ENCODE measurements at regions not wholly inside any gene's neighbourhood (a gene's known extent, or its start where the extent isn't known, plus 50 kb on each side); places are given as distances from the start of the nearest gene placed in this dataset.

GRCh38 chr1:221621683-221622082 lies 120.2 kb downstream of the DUSP10 start:
- RAD21 ChIA-PET (ENCODE audit: unreplicated experiment), result interaction anchor here (0.6 kb wide), 1 partner anchor 161 kb away, joined by 3 read pairs; no protein-coding TSS in a partner anchor
- POLR2A ChIA-PET, result no interaction called here
- 71% methylated on average over 2 of the region's 2 CpGs for WGBS (ENCODE audit: insufficient coverage, insufficient replicate concordance, low lambda C conversion rate, missing lambda C conversion rate)
- in situ Hi-C loops (cut with MboI) (no loop called here), intact Hi-C loops (cut with micrococcal nuclease; ENCODE audit: unreplicated experiment) (no loop called here)
- TF ChIP-seq GABPA (IDR thresholded peaks at IDR 0.05; ENCODE audit: low read depth), result no peak
- no peak for TF ChIP-seq CBX5 (IDR thresholded peaks at IDR 0.05; ENCODE audit: low read depth)
- no peak for TF ChIP-seq DPF2 (IDR thresholded peaks at IDR 0.05)
- no peak for TF ChIP-seq IRF4 (IDR thresholded peaks at IDR 0.05; ENCODE audit: low read depth, low read length)
- TF ChIP-seq CBFB (IDR thresholded peaks at IDR 0.05; ENCODE audit: low read depth), result no peak
- TF ChIP-seq RBBP5 (conservative IDR thresholded peaks at IDR 0.05), result no peak
- ATAC-seq (no peak), DNase-seq (ENCODE audit: low read depth, low spot score) (no peak), FAIRE-seq (peak; percentile 13)
- no peaks in the 10 kb centered on the region for H3K27me3 ChIP-seq (replicated peaks in 1 of 2; ENCODE audit: control insufficient read depth in 2 of 2, insufficient read depth in 2 of 2, low read length in 1 of 2)
- H3K4me1 ChIP-seq (ENCODE audit: control insufficient read depth, insufficient read depth, low read length), result no peaks in the 10 kb centered on the region
- no peak overlapping the region for H3K27ac ChIP-seq (ENCODE audit: control insufficient read depth, insufficient read depth)
- H3K79me2 ChIP-seq (ENCODE audit: control insufficient read depth, insufficient read depth, low read length), result no peaks in the 10 kb centered on the region
- no TSS peak for BruUV-seq (replicated peaks)
- CTCF ChIA-PET, result interaction anchor here (1.3 kb wide), 1 partner anchor 24 kb away, joined by 3 read pairs; no protein-coding TSS in a partner anchor
- H3K9me3 ChIP-seq (replicated peaks; ENCODE audit: control insufficient read depth, insufficient read depth, low read length), result peaks cover 3% of the 10 kb centered on the region
- no peak overlapping the region for H3K4me2 ChIP-seq (ENCODE audit: control insufficient read depth, insufficient read depth)
- H2AFZ ChIP-seq (ENCODE audit: control insufficient read depth, low read depth, low read length), result no peak overlapping the region
- H3K9ac ChIP-seq (ENCODE audit: control insufficient read depth, insufficient read depth, low read length), result no peak overlapping the region
- H3K4me3 ChIP-seq, result no peak overlapping the region
- no peaks in the 10 kb centered on the region for H3K36me3 ChIP-seq (ENCODE audit: control insufficient read depth in 2 of 2, insufficient read depth in 2 of 2, low read length in 1 of 2)
- SMC1A ChIA-PET (ENCODE audit: uncharacterized antibody, unreplicated experiment), result interaction anchor here (0.9 to 1.2 kb wide), 3 partner anchors 10 to 46 kb away, joined by 3 to 5 read pairs (median 4); no protein-coding TSS in a partner anchor
- H4K20me1 ChIP-seq (ENCODE audit: control insufficient read depth, insufficient read depth), result no peaks in the 10 kb centered on the region

GRCh38 chr1:221622389-221622788 lies 119.5 kb downstream of the DUSP10 start:
- no peaks in the 10 kb centered on the region for H3K27me3 ChIP-seq (replicated peaks in 1 of 2; ENCODE audit: control insufficient read depth in 2 of 2, insufficient read depth in 2 of 2, low read length in 1 of 2)
- no peaks in the 10 kb centered on the region for H3K79me2 ChIP-seq (ENCODE audit: control insufficient read depth, insufficient read depth, low read length)
- no peaks in the 10 kb centered on the region for H3K36me3 ChIP-seq (ENCODE audit: control insufficient read depth in 2 of 2, insufficient read depth in 2 of 2, low read length in 1 of 2)
- POLR2A ChIA-PET, result no interaction called here
- BruUV-seq (replicated peaks), result no TSS peak
- ATAC-seq (no peak), DNase-seq (ENCODE audit: low read depth, low spot score) (no peak), FAIRE-seq (no peak)
- H2AFZ ChIP-seq (ENCODE audit: control insufficient read depth, low read depth, low read length), result no peak overlapping the region
- in situ Hi-C loops (cut with MboI) (no loop called here), intact Hi-C loops (cut with micrococcal nuclease; ENCODE audit: unreplicated experiment) (no loop called here)
- H3K4me2 ChIP-seq (ENCODE audit: control insufficient read depth, insufficient read depth), result no peak overlapping the region
- TF ChIP-seq BCL3 (IDR thresholded peaks at IDR 0.05; ENCODE audit: borderline replicate concordance, insufficient read depth, low read depth, low read length, poor library complexity, severe bottlenecking), result no peak
- no peak for TF ChIP-seq SP1 (IDR thresholded peaks at IDR 0.05; ENCODE audit: low read depth, low read length)
- CTCF ChIA-PET, result no interaction called here
- WGBS (ENCODE audit: insufficient coverage, insufficient replicate concordance, low lambda C conversion rate, missing lambda C conversion rate), result 71% methylated on average over 2 of the region's 2 CpGs
- H3K4me3 ChIP-seq, result no peak overlapping the region
- no peaks in the 10 kb centered on the region for H4K20me1 ChIP-seq (ENCODE audit: control insufficient read depth, insufficient read depth)
- H3K9me3 ChIP-seq (replicated peaks; ENCODE audit: control insufficient read depth, insufficient read depth, low read length), result peaks cover 3% of the 10 kb centered on the region
- no peak overlapping the region for H3K9ac ChIP-seq (ENCODE audit: control insufficient read depth, insufficient read depth, low read length)
- no peaks in the 10 kb centered on the region for H3K4me1 ChIP-seq (ENCODE audit: control insufficient read depth, insufficient read depth, low read length)
- RAD21 ChIA-PET (ENCODE audit: unreplicated experiment), result no interaction called here
- no peak overlapping the region for H3K27ac ChIP-seq (ENCODE audit: control insufficient read depth, insufficient read depth)
- SMC1A ChIA-PET (ENCODE audit: uncharacterized antibody, unreplicated experiment), result interaction anchor here (1.2 kb wide), 1 partner anchor 14 kb away, joined by 5 read pairs; no protein-coding TSS in a partner anchor
